ENCODE measurements at regions not wholly inside any gene's neighbourhood (a gene's known extent, or its start where the extent isn't known, plus 50 kb on each side); places are given as distances from the start of the nearest gene placed in this dataset.

GRCh38 chr5:125888358-125888757, 534.9 kb upstream of the GRAMD2B start:
- H3K36me3 Mint-ChIP-seq (ENCODE audit: low read depth), result no peaks in the 10 kb centered on the region
- POLR2A ChIA-PET, result no interaction called here
- no peak for TF ChIP-seq CTCF (IDR thresholded peaks at IDR 0.05)
- ATAC-seq (ENCODE audit: low read depth) (no peak), DNase-seq (no peak)
- H3K4me3 Mint-ChIP-seq, result no peak overlapping the region
- H3K9me3 Mint-ChIP-seq, result peaks cover under 1% of the 10 kb centered on the region
- no peaks in the 10 kb centered on the region for H3K4me1 Mint-ChIP-seq
- H3K27me3 Mint-ChIP-seq, result peaks cover 6% of the 10 kb centered on the region
- CTCF ChIA-PET, result no interaction called here
- intact Hi-C loops (cut with micrococcal nuclease), result no loop called here
- H3K27ac Mint-ChIP-seq, result no peak overlapping the region

GRCh38 chr5:125890511-125890931, 532.7 kb upstream of the GRAMD2B start:
- Mint-ChIP-seq H3K4me1 (no peaks in the 10 kb centered on the region), H3K27me3 (peaks cover 5% of the 10 kb centered on the region), H3K36me3 (ENCODE audit: low read depth) (no peaks in the 10 kb centered on the region), H3K4me3 (no peak overlapping the region), H3K9me3 (peaks cover 3% of the 10 kb centered on the region), H3K27ac (no peak overlapping the region)
- ChIA-PET POLR2A (no interaction called here), CTCF (no interaction called here)
- DNase-seq (no peak), ATAC-seq (ENCODE audit: low read depth) (no peak)
- no peak for TF ChIP-seq CTCF (IDR thresholded peaks at IDR 0.05)
- intact Hi-C loops (cut with micrococcal nuclease), result no loop called here

GRCh38 chr5:125891061-125891725, 532.0 kb upstream of the GRAMD2B start:
- ChIA-PET CTCF (interaction anchor here (0.9 kb wide), 1 partner anchor 9 kb away, joined by 3 read pairs; no protein-coding TSS in a partner anchor), POLR2A (no interaction called here)
- H3K9me3 Mint-ChIP-seq, result peaks cover 3% of the 10 kb centered on the region
- no peaks in the 10 kb centered on the region for H3K4me1 Mint-ChIP-seq
- DNase-seq, result no peak
- H3K4me3 Mint-ChIP-seq, result no peak overlapping the region
- TF ChIP-seq CTCF (IDR thresholded peaks at IDR 0.05), result no peak
- no peak overlapping the region for H3K27ac Mint-ChIP-seq
- no peaks in the 10 kb centered on the region for H3K36me3 Mint-ChIP-seq (ENCODE audit: low read depth)
- intact Hi-C loops (cut with micrococcal nuclease), result no loop called here
- no peak for ATAC-seq (ENCODE audit: low read depth)
- H3K27me3 Mint-ChIP-seq, result peaks cover 5% of the 10 kb centered on the region

GRCh38 chr5:125894383-125894782, 528.8 kb upstream of the GRAMD2B start:
- Mint-ChIP-seq H3K27ac (no peak overlapping the region), H3K27me3 (peaks cover 2% of the 10 kb centered on the region), H3K4me3 (no peak overlapping the region), H3K9me3 (peaks cover 3% of the 10 kb centered on the region), H3K4me1 (no peaks in the 10 kb centered on the region), H3K36me3 (ENCODE audit: low read depth) (no peaks in the 10 kb centered on the region)
- CTCF ChIA-PET, result no interaction called here
- DNase-seq (no peak), ATAC-seq (ENCODE audit: low read depth) (no peak)
- TF ChIP-seq CTCF (IDR thresholded peaks at IDR 0.05), result no peak
- intact Hi-C loops (cut with micrococcal nuclease), result no loop called here
- POLR2A ChIA-PET, result no interaction called here

- H3K9me3 Mint-ChIP-seq, result peaks cover 7% of the 10 kb centered on the region
- H3K4me1 Mint-ChIP-seq, result no peaks in the 10 kb centered on the region
Observed at GRCh38 chr5:125896368-125896767, 526.8 kb upstream of the GRAMD2B start.

More at GRCh38 chr5:125896368-125896767, 526.8 kb upstream of the GRAMD2B start:
- Mint-ChIP-seq H3K27me3 (peaks cover under 1% of the 10 kb centered on the region), H3K4me3 (no peak overlapping the region), H3K36me3 (ENCODE audit: low read depth) (no peaks in the 10 kb centered on the region), H3K27ac (no peak overlapping the region)
- ATAC-seq (ENCODE audit: low read depth) (no peak), DNase-seq (no peak)
- ChIA-PET CTCF (no interaction called here), POLR2A (no interaction called here)
- no peak for TF ChIP-seq CTCF (IDR thresholded peaks at IDR 0.05)
- intact Hi-C loops (cut with micrococcal nuclease), result no loop called here
